Adrenal gland (tissue), 5 donors: ENCODE measurements at regions not wholly inside any gene's neighbourhood (a gene's known extent, or its start where the extent isn't known, plus 50 kb on each side); places are given as distances from the start of the nearest gene placed in this dataset.

Experiments
- CTCF ChIP-seq, 6 experiments: fragments of 450-650 bp in 4 of 6; fragments of 200-600 bp in 2 of 6; sonication (generic) in 1 of 6; IDR thresholded peaks; 1 replicate in 5 of 6; 2 replicates in 1 of 6; pipeline versions ENCODE4 v1.5.1 to v1.8.0; 2016 to 2021; ENCODE audit warnings: antibody characterized with exemption in 6 of 6, mild to moderate bottlenecking in 2 of 6, moderate library complexity in 1 of 6
- POLR2A ChIP-seq, 2 donors: fragments of 450-650 bp; IDR thresholded peaks; one replicate each; pipeline ENCODE4 v1.6.1; 2017; ENCODE audit warnings: antibody characterized with exemption in 2 of 2, mild to moderate bottlenecking in 2 of 2, moderate library complexity in 1 of 2
- donor health status: DM: no; HTN: no; CAD: no.

DNA sequence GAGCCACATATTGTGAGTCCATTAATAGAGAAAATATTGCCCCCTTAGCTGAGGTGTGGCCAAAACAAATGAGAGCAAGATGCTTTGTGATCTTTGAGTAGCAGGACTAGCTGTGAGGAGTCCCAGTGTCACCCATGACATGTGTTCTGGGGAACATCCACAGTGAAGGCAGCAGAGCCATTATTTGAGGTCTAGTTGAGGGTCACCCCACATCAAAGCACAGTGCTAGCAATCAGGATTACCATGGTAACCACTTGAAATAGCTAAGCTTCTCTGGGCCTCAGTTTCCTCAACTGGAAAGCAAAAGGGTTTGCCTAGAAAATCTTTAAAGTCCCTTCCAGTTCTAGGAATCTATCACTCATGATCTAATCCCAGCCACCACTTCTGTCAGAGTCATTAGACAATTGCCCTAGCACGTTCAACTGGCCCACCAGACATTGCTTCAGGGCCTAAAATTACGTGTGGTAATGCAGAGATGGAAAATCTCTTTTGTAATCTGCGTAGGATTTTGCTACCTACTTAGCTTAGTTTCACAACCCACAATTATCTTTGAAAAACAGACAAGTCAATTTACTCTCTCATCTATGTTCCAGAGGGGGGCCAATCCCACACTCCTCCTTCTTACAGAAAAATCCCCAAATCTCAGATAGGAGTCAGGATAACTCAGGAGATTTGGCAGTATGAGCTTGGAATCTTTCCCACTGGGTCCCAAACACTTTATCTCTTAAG lies 251.2 kb upstream of the EGLN3 start:
- TF ChIP-seq CTCF (IDR thresholded peaks at IDR 0.05): no peak
- no peak for TF ChIP-seq POLR2A (IDR thresholded peaks at IDR 0.05)
